ENCODE measurements at regions not wholly inside any gene's neighbourhood (a gene's known extent, or its start where the extent isn't known, plus 50 kb on each side); places are given as distances from the start of the nearest gene placed in this dataset.
A peak's percentile ranks its signal among the peaks of the same experiment; 100 is the strongest.

GRCh38 chr2:225282858-225283710, 116.4 kb upstream of the NYAP2 start:
- H4K8ac ChIP-seq (replicated peaks; ENCODE audit: insufficient read length, low read depth, low read length): no peak overlapping the region
- Mint-ChIP-seq H3K36me3 (ENCODE audit: insufficient read depth in 1 of 3, low read depth in 3 of 3) (no peaks in the 10 kb centered on the region), H3K4me1 (peaks cover 8% of the 10 kb centered on the region in 2 experiments; a peak in 3 of 4 replicates), H3K27ac (peak overlapping the region in 1 of 3 experiments; percentile 44; a peak in 1 of 7 replicates), H3K27me3 (ENCODE audit: low read depth) (no peaks in the 10 kb centered on the region), H3K9me3 (no peaks in the 10 kb centered on the region; a peak in 1 of 5 replicates), H3K4me3 (no peak overlapping the region)
- no peaks in the 10 kb centered on the region for H3K27me3 ChIP-seq (ENCODE audit: insufficient read depth, low read length)
- no peak overlapping the region for H2AFZ ChIP-seq (ENCODE audit: low read length)
- no peak overlapping the region for H2AK5ac ChIP-seq (ENCODE audit: insufficient read length, low read length)
- H3T11ph ChIP-seq (ENCODE audit: low read length): no peak overlapping the region
- no peak overlapping the region for H2BK12ac ChIP-seq (ENCODE audit: insufficient read length, low read depth, low read length)
- H4K5ac ChIP-seq (ENCODE audit: insufficient read length, low read depth, low read length): no peak overlapping the region
- H3K27ac ChIP-seq (ENCODE audit: insufficient read length, low read depth, low read length): no peak overlapping the region
- no peaks in the 10 kb centered on the region for H3K9me3 ChIP-seq (ENCODE audit: control insufficient read depth, low read depth, low read length)
- H3K18ac ChIP-seq (ENCODE audit: insufficient read length, low read depth, low read length): no peak overlapping the region
- no peak overlapping the region for H3K9ac ChIP-seq (ENCODE audit: extremely low read depth, insufficient read length, low read length)
- no peak overlapping the region for H3K14ac ChIP-seq (ENCODE audit: insufficient read depth, low read length)
- no peaks in the 10 kb centered on the region for H3K4me1 ChIP-seq (ENCODE audit: insufficient read depth, low read length)
- no peaks in the 10 kb centered on the region for H4K20me1 ChIP-seq (ENCODE audit: control insufficient read depth, insufficient read depth, insufficient read length)
- no peak overlapping the region for H3K4me2 ChIP-seq (ENCODE audit: insufficient read depth, insufficient read length, low read length)
- H4K91ac ChIP-seq (ENCODE audit: insufficient read length, low read depth, low read length): no peak overlapping the region
- H2BK15ac ChIP-seq (ENCODE audit: low read depth, low read length): no peak overlapping the region
- no peaks in the 10 kb centered on the region for H3K23me2 ChIP-seq (ENCODE audit: insufficient read length, low read depth, low read length, poor library complexity, severe bottlenecking)
- H3K79me1 ChIP-seq (ENCODE audit: insufficient read depth, low read depth, low read length, poor library complexity, severe bottlenecking): no peaks in the 10 kb centered on the region
- TF ChIP-seq CTCF (conservative IDR thresholded peaks at IDR 0.05): peak; percentile 84
- peak; percentile 40 for DNase-seq
- H3K79me2 ChIP-seq (ENCODE audit: insufficient read depth, low read length): no peaks in the 10 kb centered on the region
- no peak overlapping the region for H3K56ac ChIP-seq (ENCODE audit: insufficient read length, low read depth, low read length)
- no peak overlapping the region for H2BK120ac ChIP-seq (ENCODE audit: low read depth, low read length, poor library complexity, severe bottlenecking)
- H2BK5ac ChIP-seq (ENCODE audit: insufficient read length, low read length): no peak overlapping the region
- H3K23ac ChIP-seq (ENCODE audit: insufficient read length, low read depth, low read length): no peak overlapping the region
- no peak overlapping the region for H3K4ac ChIP-seq (ENCODE audit: low read depth, low read length)
- H2BK20ac ChIP-seq (ENCODE audit: low read depth, low read length, poor library complexity, severe bottlenecking): no peak overlapping the region
- no CpG with 5 or more reads among the region's 4 CpGs for WGBS (ENCODE audit: extremely low coverage, insufficient read length, low lambda C conversion rate)
